ENCODE measurements at regions not wholly inside any gene's neighbourhood (a gene's known extent, or its start where the extent isn't known, plus 50 kb on each side); places are given as distances from the start of the nearest gene placed in this dataset.

DNA sequence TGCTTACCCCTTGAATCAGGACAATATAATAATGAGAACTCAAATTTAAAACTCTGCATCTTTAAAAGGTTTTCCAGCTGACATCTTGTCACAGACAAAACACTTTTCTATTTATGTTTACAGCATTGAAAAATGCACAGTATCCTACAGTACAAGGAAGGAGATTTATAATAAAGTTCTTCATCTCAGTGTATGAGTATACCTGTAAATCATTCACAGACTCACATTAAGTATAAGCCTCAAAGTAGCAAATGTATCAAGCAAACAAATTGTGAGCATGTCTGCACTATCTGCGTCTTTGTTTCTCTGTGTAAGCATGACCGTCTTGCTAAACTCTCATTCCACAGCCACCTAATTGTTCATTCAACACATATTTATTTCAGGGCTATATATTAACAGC, 52.8 kb downstream of the PPP1R2C start:
- H3K4me3 Mint-ChIP-seq = no peak overlapping the region
- no peak for ATAC-seq
- ChIA-PET CTCF (no interaction called here), POLR2A (no interaction called here)
- no peaks in the 10 kb centered on the region for H3K27me3 Mint-ChIP-seq (ENCODE audit: low read depth)
- no peak for DNase-seq
- H3K9me3 Mint-ChIP-seq (ENCODE audit: insufficient read depth) = no peaks in the 10 kb centered on the region
- no peaks in the 10 kb centered on the region for H3K4me1 Mint-ChIP-seq (ENCODE audit: low read depth)
- H3K36me3 Mint-ChIP-seq (ENCODE audit: low read depth) = no peaks in the 10 kb centered on the region
- no peak overlapping the region for H3K27ac Mint-ChIP-seq

DNA sequence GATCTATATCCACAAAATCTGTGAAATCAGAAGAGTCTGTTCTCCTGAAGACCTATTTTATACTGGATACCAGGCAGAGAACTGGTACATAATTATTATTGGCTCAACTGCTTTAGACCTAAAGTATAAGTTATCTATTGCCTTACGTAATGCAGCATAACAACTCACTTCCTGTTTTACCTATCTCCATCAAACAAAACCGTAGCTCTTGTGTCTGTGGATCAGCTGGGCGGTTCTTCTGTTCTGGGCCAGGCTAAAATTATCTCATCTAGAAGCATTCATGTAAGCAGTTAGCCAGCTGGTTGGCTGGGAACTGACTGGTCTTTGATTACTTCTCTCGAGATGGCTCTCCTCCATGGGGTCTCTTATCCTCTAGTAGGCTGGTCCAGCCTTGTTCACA, 57.8 kb downstream of the PPP1R2C start:
- Mint-ChIP-seq H3K27me3 (ENCODE audit: low read depth) (no peaks in the 10 kb centered on the region), H3K4me3 (no peak overlapping the region), H3K36me3 (ENCODE audit: low read depth) (peaks cover 2% of the 10 kb centered on the region), H3K9me3 (ENCODE audit: insufficient read depth) (no peaks in the 10 kb centered on the region), H3K27ac (no peak overlapping the region), H3K4me1 (ENCODE audit: low read depth) (peaks cover 4% of the 10 kb centered on the region)
- DNase-seq (no peak), ATAC-seq (no peak)
- ChIA-PET CTCF (no interaction called here), POLR2A (interaction anchor here (0.6 kb wide), 1 partner anchor 1017 kb away, joined by 5 read pairs; no protein-coding TSS in a partner anchor)

DNA sequence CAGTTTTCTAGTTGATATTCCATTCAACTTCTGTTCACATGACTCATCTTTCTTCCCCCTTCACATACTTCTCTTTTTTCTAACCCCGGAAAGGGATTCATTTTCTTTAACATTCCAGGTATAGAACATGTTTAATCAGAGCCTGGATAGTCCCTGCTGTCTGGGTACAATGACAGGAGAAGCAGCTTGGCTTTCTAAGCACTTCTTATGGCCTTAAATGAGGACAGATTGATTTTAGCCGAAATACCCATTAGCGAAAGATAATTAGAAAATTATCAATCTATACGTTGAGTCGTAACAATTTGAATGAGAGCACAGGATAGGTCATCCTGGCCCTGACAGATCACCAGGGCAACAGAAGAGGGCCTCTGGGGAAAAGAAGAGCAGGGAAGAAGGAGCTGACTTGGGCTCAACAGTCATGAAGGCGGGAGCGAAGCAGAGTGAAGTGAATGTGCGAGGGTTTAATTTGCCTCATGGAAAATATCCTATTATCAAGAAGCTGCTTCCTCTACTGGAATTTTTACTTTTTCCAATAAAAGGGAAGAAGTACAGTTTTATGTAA, 62.2 kb downstream of the PPP1R2C start:
- H3K27ac Mint-ChIP-seq = no peak overlapping the region
- ATAC-seq (no peak), DNase-seq (no peak)
- CTCF ChIA-PET = interaction anchor here (1.0 to 1.7 kb wide), 5 partner anchors 9 to 935 kb away, joined by 3 to 6 read pairs (median 3); no protein-coding TSS in a partner anchor
- H3K9me3 Mint-ChIP-seq (ENCODE audit: insufficient read depth) = no peaks in the 10 kb centered on the region
- H3K4me1 Mint-ChIP-seq (ENCODE audit: low read depth) = peaks cover 4% of the 10 kb centered on the region
- POLR2A ChIA-PET = no interaction called here
- no peak overlapping the region for H3K4me3 Mint-ChIP-seq
- peaks cover 2% of the 10 kb centered on the region for H3K36me3 Mint-ChIP-seq (ENCODE audit: low read depth)
- no peaks in the 10 kb centered on the region for H3K27me3 Mint-ChIP-seq (ENCODE audit: low read depth)

DNA sequence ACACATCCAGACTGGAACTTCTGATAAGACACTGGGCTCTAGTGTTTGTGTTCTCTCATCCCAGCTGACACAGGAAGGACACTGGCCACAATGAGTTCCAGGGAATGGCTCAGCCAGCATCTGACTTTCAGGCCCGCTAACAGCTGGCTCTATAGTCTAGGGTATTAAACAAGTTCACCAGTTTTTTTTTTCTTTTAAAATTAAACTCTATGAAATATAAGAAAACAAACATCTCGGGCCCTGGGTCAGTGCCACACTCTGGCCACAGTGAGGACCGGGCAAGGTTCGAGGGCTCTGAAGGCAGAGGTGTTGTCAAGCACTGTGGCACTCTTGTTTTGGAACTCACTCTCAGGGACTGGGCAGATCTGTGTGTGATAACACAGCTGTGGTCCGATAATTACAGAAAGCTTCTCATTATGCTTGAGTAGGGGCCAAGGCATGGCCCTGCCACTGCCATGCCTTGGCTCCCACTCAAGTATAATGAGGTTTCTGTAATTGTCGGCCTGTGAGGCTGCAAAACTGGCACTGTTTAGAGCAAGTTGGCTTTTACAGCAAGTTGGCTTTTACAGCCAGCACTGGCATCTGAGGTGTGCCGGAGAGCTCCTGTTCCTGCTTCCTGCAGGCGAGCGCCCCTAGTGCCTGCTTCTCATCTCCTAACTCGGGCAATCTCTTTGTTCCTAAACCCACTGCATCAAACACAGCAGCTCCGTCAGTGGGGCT, 62.8 kb downstream of the PPP1R2C start:
- ChIA-PET CTCF (interaction anchor here (1.0 to 1.7 kb wide), 5 partner anchors 9 to 934 kb away, joined by 3 to 6 read pairs (median 3); no protein-coding TSS in a partner anchor), POLR2A (no interaction called here)
- Mint-ChIP-seq H3K4me3 (no peak overlapping the region), H3K27me3 (ENCODE audit: low read depth) (no peaks in the 10 kb centered on the region), H3K36me3 (ENCODE audit: low read depth) (peaks cover 2% of the 10 kb centered on the region), H3K4me1 (ENCODE audit: low read depth) (peaks cover 4% of the 10 kb centered on the region), H3K27ac (no peak overlapping the region), H3K9me3 (ENCODE audit: insufficient read depth) (no peaks in the 10 kb centered on the region)
- DNase-seq = peak; percentile 40
- peak; percentile 71 for ATAC-seq

DNA sequence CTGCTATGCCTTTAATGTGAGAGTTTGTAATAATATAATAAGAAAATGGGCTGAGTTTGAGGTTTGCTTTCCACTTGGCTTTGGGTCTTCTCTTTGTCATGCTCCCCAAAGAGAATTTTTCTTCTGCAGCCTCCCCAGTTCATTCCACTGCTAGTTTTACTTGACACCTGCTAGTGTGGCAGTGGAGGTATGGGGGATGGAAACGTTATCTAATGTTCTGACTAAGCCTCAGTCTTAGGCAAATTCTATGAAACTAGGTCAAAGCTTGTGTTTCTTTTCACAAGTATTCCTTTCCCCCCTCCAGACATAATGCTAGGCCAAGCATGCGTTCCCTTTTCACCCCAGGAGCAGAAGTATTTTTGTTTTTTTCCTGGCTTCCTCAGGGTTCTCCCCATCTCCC, 67.5 kb downstream of the PPP1R2C start:
- no peak overlapping the region for H3K4me3 Mint-ChIP-seq
- no peaks in the 10 kb centered on the region for H3K9me3 Mint-ChIP-seq (ENCODE audit: insufficient read depth)
- DNase-seq (no peak), ATAC-seq (no peak)
- ChIA-PET CTCF (no interaction called here), POLR2A (no interaction called here)
- H3K36me3 Mint-ChIP-seq (ENCODE audit: low read depth) = no peaks in the 10 kb centered on the region
- H3K27me3 Mint-ChIP-seq (ENCODE audit: low read depth) = no peaks in the 10 kb centered on the region
- no peak overlapping the region for H3K27ac Mint-ChIP-seq
- peaks cover 7% of the 10 kb centered on the region for H3K4me1 Mint-ChIP-seq (ENCODE audit: low read depth)

DNA sequence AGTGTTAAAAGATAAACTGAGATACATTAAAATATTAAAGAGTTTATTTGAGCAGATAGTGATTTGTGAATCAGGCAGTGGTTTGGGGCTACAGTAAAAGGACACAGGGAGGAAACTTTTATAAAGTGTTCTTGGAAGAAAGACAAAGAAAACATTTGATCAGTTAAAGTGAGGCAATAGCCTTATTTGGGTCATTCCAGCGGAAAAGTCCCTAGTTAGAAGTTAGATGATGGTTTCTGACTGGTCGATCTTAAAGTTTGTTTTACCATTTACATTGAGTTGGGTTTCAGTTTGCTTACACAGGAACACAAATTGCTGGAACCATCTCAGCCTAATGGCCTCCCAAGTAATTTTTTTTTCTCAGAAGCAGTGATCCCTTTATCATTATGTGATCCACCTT, 69.7 kb downstream of the PPP1R2C start:
- ATAC-seq (no peak), DNase-seq (no peak)
- Mint-ChIP-seq H3K27ac (no peak overlapping the region), H3K27me3 (ENCODE audit: low read depth) (no peaks in the 10 kb centered on the region), H3K9me3 (ENCODE audit: insufficient read depth) (no peaks in the 10 kb centered on the region), H3K36me3 (ENCODE audit: low read depth) (no peaks in the 10 kb centered on the region), H3K4me1 (ENCODE audit: low read depth) (peaks cover 16% of the 10 kb centered on the region), H3K4me3 (no peak overlapping the region)
- ChIA-PET CTCF (no interaction called here), POLR2A (no interaction called here)

DNA sequence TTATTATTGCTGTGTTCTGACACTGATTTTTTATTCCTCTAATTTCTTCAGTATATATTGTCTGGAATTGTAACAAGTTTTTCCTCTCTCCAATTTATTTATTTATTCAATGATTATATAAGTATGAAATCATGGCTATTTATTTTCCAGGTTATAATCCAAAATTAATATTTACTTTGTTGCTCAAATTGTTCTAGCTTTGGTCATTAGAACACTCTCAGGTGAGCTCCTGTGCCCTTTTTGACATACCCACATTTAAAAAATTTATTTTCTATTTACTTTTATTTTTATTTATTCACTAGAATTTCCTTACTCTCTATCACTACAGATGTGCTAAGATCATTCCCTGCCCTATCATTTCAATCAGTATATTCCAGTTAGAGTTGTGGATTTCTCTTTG, 70.2 kb downstream of the PPP1R2C start:
- Mint-ChIP-seq H3K27ac (no peak overlapping the region), H3K27me3 (ENCODE audit: low read depth) (no peaks in the 10 kb centered on the region), H3K36me3 (ENCODE audit: low read depth) (no peaks in the 10 kb centered on the region), H3K4me1 (ENCODE audit: low read depth) (peaks cover 16% of the 10 kb centered on the region), H3K4me3 (no peak overlapping the region), H3K9me3 (ENCODE audit: insufficient read depth) (no peaks in the 10 kb centered on the region)
- POLR2A ChIA-PET = no interaction called here
- CTCF ChIA-PET = no interaction called here
- no peak for ATAC-seq
- no peak for DNase-seq

DNA sequence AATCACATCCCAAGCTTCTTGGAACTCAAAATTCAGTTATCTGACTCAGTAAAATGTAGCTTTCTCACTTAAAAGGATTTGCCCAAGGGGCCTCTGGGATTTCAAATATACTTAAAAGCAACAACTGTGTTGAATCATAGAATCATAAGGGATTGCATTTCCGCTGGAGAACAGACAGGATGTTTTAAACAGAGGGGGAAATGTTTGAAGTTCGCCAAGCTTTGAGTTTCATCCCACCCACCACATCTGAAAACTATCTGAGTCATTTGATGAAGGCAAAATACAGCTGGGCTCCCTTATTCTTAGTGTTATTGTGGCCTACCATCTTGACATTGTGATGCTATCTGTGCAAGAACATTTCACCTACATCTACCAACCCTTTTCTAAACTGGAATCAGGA, 73.5 kb downstream of the PPP1R2C start:
- Mint-ChIP-seq H3K27me3 (ENCODE audit: low read depth) (no peaks in the 10 kb centered on the region), H3K4me1 (ENCODE audit: low read depth) (peaks cover 14% of the 10 kb centered on the region), H3K36me3 (ENCODE audit: low read depth) (no peaks in the 10 kb centered on the region), H3K27ac (no peak overlapping the region), H3K9me3 (ENCODE audit: insufficient read depth) (no peaks in the 10 kb centered on the region), H3K4me3 (no peak overlapping the region)
- ChIA-PET CTCF (no interaction called here), POLR2A (no interaction called here)
- DNase-seq = peak; percentile 20
- no peak for ATAC-seq

DNA sequence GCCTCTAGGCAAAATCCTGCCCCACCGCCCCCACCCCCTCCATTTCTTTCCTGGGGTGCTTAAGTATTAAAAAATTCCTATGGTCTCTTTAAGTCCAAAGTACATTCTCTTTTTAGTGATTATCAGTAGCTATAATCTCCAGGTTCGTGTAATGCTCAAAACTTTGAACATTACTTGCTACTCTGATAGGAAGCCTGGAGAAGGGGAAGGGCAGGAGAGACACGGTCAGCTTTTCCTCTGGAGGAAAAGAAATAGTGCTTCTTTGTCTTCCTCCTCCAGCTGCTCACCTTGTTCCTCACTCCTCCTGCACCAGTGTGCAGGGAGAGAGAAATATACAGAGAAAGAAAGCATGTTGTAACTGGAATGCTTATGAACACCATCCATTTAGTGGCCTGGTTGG, 80.4 kb downstream of the PPP1R2C start:
- Mint-ChIP-seq H3K4me3 (no peak overlapping the region), H3K9me3 (ENCODE audit: insufficient read depth) (no peaks in the 10 kb centered on the region), H3K27me3 (ENCODE audit: low read depth) (no peaks in the 10 kb centered on the region), H3K27ac (no peak overlapping the region), H3K4me1 (ENCODE audit: low read depth) (no peaks in the 10 kb centered on the region), H3K36me3 (ENCODE audit: low read depth) (no peaks in the 10 kb centered on the region)
- CTCF ChIA-PET = no interaction called here
- POLR2A ChIA-PET = no interaction called here
- ATAC-seq (no peak), DNase-seq (no peak)

DNA sequence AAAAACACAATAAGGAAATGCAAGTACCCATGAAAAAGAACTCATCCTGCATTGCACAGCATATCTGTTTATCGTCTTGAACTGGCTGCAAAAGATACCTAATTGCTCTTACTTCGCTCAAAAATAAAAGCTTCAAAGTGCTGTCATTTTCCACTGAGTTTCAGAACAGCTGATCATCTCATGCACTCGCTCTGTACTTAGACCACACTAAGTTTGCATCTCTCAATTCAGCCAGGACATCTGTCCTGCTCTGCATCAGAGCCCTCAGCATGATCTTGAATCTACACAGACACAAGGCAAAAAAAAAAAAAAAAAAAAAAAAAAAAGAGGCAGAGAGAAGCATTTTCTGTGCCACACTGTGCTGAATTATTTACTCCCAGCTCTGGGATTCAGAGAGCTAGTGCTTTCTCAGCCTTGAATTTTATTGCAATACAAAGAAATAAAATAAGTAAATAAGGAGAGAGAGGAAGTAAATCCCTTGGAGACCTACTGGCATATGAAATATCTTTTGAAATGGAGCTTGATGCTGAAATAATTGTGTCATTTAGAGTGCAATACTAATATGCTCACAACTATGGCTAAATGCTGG, 81.3 kb downstream of the PPP1R2C start:
- ChIA-PET POLR2A (interaction anchor here (0.5 kb wide), 1 partner anchor 26 kb away, joined by 3 read pairs; no protein-coding TSS in a partner anchor), CTCF (no interaction called here)
- ATAC-seq = no peak
- H3K36me3 Mint-ChIP-seq (ENCODE audit: low read depth) = no peaks in the 10 kb centered on the region
- no peaks in the 10 kb centered on the region for H3K4me1 Mint-ChIP-seq (ENCODE audit: low read depth)
- H3K9me3 Mint-ChIP-seq (ENCODE audit: insufficient read depth) = no peaks in the 10 kb centered on the region
- DNase-seq = no peak
- no peak overlapping the region for H3K4me3 Mint-ChIP-seq
- no peaks in the 10 kb centered on the region for H3K27me3 Mint-ChIP-seq (ENCODE audit: low read depth)
- H3K27ac Mint-ChIP-seq = no peak overlapping the region

DNA sequence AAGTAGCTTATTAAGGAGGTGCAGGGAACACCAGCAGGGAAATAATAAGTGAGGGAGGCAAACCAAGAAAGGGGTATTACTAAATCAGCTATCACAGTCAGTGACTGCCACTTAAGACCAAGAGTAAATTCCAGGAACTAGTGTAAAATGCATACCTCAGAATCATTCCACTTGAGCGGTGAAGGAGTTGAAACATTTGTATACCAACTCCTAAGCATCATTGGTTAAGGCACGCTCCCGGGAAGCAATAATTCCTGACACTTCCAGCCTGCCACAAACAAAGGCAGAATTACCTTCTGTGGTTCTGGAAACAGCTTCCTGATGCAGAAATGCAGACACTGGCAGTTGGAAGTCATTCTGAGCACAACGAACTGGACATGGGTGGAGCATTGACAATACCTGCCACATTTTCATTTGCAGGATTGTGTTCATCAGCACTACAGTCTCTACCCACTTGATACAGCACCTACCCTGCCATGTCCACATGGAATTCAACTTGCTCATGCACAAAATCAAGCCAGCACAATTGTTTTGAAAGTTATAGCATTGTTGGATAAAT, 82.1 kb downstream of the PPP1R2C start:
- H3K27me3 Mint-ChIP-seq (ENCODE audit: low read depth) = no peaks in the 10 kb centered on the region
- no peak overlapping the region for H3K27ac Mint-ChIP-seq
- no peak for DNase-seq
- no peaks in the 10 kb centered on the region for H3K4me1 Mint-ChIP-seq (ENCODE audit: low read depth)
- CTCF ChIA-PET = no interaction called here
- ATAC-seq = no peak
- H3K36me3 Mint-ChIP-seq (ENCODE audit: low read depth) = no peaks in the 10 kb centered on the region
- POLR2A ChIA-PET = no interaction called here
- H3K9me3 Mint-ChIP-seq (ENCODE audit: insufficient read depth) = no peaks in the 10 kb centered on the region
- no peak overlapping the region for H3K4me3 Mint-ChIP-seq

DNA sequence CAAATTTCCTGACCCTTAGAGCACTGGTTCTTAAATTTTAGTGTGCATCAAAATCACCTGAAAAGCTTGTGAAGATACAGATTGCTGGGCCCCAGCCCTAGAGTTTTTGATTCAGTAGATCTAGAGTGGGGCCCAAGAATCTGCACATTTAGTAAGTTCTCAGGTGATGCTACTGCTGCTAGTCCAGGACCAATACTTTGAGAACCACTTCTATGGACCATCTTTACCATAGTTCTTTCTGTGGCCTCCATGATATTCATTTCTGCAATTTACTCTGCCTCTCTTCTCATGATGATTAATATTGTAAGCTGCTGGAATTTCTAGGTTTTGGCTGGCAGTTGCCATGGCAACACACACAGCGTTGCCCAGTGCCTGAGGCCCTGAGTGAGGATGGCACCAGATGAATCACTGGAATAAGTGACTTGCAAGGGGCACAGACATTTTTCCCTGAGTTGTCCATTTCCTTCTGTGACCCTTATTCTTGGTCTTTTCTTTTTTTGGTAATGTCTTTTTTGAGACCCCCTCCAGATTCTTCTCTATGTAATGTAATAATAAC, 83.6 kb downstream of the PPP1R2C start:
- Mint-ChIP-seq H3K36me3 (ENCODE audit: low read depth) (no peaks in the 10 kb centered on the region), H3K9me3 (ENCODE audit: insufficient read depth) (no peaks in the 10 kb centered on the region), H3K4me3 (no peak overlapping the region), H3K4me1 (ENCODE audit: low read depth) (no peaks in the 10 kb centered on the region), H3K27me3 (ENCODE audit: low read depth) (no peaks in the 10 kb centered on the region), H3K27ac (no peak overlapping the region)
- DNase-seq = no peak
- ChIA-PET CTCF (no interaction called here), POLR2A (no interaction called here)
- no peak for ATAC-seq

Data from activated CD8-positive, alpha-beta T cell treated with anti-CD3 and anti-CD28 coated beads, Interleukin-2, amount 10 ng/mL, durations not matched to agents 7 days and 5 days (primary cell).